ENCODE measurements at regions not wholly inside any gene's neighbourhood (a gene's known extent, or its start where the extent isn't known, plus 50 kb on each side); places are given as distances from the start of the nearest gene placed in this dataset.

GRCh38 chr1:90537606-90538362, 179.3 kb downstream of the BARHL2 start:
- no peaks in the 10 kb centered on the region for H3K36me3 Mint-ChIP-seq
- DNase-seq (ENCODE audit: low spot score) = no peak
- no peak overlapping the region for H3K4me3 Mint-ChIP-seq
- ChIA-PET CTCF (interaction anchor here (0.8 to 1.0 kb wide), 2 partner anchors 13 to 103 kb away, joined by 3 read pairs; no protein-coding TSS in a partner anchor), POLR2A (interaction anchor here (0.5 kb wide), 1 partner anchor 1606 kb away, joined by 3 read pairs; no protein-coding TSS in a partner anchor)
- peak; percentile 41; the same call in 1 of the 2 replicates for ATAC-seq
- no peak overlapping the region for H3K27ac Mint-ChIP-seq
- H3K4me1 Mint-ChIP-seq = peaks cover 28% of the 10 kb centered on the region
- no peaks in the 10 kb centered on the region; the same call in 1 of the 2 replicates for H3K27me3 Mint-ChIP-seq (ENCODE audit: low read depth)
- no peaks in the 10 kb centered on the region for H3K9me3 Mint-ChIP-seq
- TF ChIP-seq MYBL2 (CRISPR knock-in tag; IDR thresholded peaks at IDR 0.05) (no peak), CREM (CRISPR knock-in tag; IDR thresholded peaks at IDR 0.05) (no peak), SOX15 (CRISPR knock-in tag; IDR thresholded peaks at IDR 0.05) (no peak), OVOL2 (CRISPR knock-in tag; IDR thresholded peaks at IDR 0.05; ENCODE audit: borderline replicate concordance) (no peak), JUN (CRISPR knock-in tag; IDR thresholded peaks at IDR 0.05) (no peak), EMX1 (CRISPR knock-in tag; IDR thresholded peaks at IDR 0.05) (no peak), E2F4 (CRISPR knock-in tag; IDR thresholded peaks at IDR 0.05; ENCODE audit: borderline replicate concordance, low read depth) (no peak)
- TF ChIP-seq, protein P1, sequence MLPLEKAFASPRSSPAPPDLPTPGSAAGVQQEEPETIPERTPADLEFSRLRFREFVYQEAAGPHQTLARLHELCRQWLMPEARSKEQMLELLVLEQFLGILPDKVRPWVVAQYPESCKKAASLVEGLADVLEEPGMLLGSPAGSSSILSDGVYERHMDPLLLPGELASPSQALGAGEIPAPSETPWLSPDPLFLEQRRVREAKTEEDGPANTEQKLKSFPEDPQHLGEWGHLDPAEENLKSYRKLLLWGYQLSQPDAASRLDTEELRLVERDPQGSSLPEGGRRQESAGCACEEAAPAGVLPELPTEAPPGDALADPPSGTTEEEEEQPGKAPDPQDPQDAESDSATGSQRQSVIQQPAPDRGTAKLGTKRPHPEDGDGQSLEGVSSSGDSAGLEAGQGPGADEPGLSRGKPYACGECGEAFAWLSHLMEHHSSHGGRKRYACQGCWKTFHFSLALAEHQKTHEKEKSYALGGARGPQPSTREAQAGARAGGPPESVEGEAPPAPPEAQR (CRISPR knock-in tag; IDR thresholded peaks at IDR 0.05) = no peak
- TF ChIP-seq, protein P2, sequence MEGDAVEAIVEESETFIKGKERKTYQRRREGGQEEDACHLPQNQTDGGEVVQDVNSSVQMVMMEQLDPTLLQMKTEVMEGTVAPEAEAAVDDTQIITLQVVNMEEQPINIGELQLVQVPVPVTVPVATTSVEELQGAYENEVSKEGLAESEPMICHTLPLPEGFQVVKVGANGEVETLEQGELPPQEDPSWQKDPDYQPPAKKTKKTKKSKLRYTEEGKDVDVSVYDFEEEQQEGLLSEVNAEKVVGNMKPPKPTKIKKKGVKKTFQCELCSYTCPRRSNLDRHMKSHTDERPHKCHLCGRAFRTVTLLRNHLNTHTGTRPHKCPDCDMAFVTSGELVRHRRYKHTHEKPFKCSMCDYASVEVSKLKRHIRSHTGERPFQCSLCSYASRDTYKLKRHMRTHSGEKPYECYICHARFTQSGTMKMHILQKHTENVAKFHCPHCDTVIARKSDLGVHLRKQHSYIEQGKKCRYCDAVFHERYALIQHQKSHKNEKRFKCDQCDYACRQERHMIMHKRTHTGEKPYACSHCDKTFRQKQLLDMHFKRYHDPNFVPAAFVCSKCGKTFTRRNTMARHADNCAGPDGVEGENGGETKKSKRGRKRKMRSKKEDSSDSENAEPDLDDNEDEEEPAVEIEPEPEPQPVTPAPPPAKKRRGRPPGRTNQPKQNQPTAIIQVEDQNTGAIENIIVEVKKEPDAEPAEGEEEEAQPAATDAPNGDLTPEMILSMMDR (IDR thresholded peaks at IDR 0.05) = no peak
- TF ChIP-seq, protein P3, sequence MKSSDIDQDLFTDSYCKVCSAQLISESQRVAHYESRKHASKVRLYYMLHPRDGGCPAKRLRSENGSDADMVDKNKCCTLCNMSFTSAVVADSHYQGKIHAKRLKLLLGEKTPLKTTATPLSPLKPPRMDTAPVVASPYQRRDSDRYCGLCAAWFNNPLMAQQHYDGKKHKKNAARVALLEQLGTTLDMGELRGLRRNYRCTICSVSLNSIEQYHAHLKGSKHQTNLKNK (CRISPR knock-in tag; IDR thresholded peaks at IDR 0.05) = no peak

DNA sequence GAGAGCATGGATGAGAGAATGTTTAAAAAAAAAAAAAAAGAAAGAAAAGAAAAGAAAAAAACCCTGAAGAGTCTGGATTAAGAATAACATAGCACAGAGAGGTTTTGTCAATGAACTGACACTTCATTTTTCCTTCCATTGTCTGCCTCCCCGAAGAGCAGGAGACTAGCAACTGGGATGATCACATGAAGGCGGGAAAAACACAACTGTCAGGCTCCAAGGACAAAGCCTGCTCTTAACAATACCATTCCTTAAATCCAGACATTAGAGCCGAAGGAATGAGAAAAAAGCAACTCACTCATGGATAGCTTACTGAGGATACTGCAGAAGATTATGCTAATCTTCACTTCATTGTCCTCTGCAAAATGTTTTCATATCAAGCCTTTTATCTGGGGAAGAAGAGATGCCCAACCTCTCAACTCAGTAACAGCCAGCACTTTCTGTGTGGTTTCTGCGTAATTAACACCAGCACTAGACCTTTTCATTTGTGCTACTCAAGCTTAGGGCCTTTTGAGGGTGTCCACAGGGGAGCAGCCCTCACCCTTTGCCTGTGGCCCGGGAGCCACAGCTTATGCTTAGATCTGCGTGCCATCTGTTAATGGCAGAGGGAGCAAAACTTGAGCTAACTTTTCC, 182.3 kb downstream of the BARHL2 start:
- Mint-ChIP-seq H3K27me3 (ENCODE audit: low read depth) (no peaks in the 10 kb centered on the region; the same call in 1 of the 2 replicates), H3K9me3 (no peaks in the 10 kb centered on the region), H3K36me3 (no peaks in the 10 kb centered on the region), H3K4me1 (peaks cover 28% of the 10 kb centered on the region), H3K27ac (0 out of 2 replicates have a peak overlapping the region, but pooled peaks have one; percentile 66), H3K4me3 (no peak overlapping the region)
- no peak for TF ChIP-seq ZNF232 (CRISPR knock-in tag; IDR thresholded peaks at IDR 0.05)
- no peak for TF ChIP-seq ZNF263 (CRISPR knock-in tag; IDR thresholded peaks at IDR 0.05; ENCODE audit: low read depth)
- TF ChIP-seq, protein P1 (CRISPR knock-in tag; IDR thresholded peaks at IDR 0.05) = no peak
- TF ChIP-seq SOX15 (CRISPR knock-in tag; IDR thresholded peaks at IDR 0.05) = no peak
- TF ChIP-seq GABPB1 (CRISPR knock-in tag; IDR thresholded peaks at IDR 0.05) = no peak
- TF ChIP-seq ZNF219 (CRISPR knock-in tag; IDR thresholded peaks at IDR 0.05; ENCODE audit: borderline replicate concordance) = no peak
- TF ChIP-seq HMGXB4 (CRISPR knock-in tag; IDR thresholded peaks at IDR 0.05) = no peak
- TF ChIP-seq ZNF138 (CRISPR knock-in tag; conservative IDR thresholded peaks at IDR 0.05) = no peak
- no peak for TF ChIP-seq ZNF416 (CRISPR knock-in tag; IDR thresholded peaks at IDR 0.05)
- TF ChIP-seq MAX (CRISPR knock-in tag; IDR thresholded peaks at IDR 0.05) = no peak
- TF ChIP-seq, protein P3 (CRISPR knock-in tag; IDR thresholded peaks at IDR 0.05) = no peak
- TF ChIP-seq STAT6 (CRISPR knock-in tag; conservative IDR thresholded peaks at IDR 0.05; ENCODE audit: low read depth) = no peak
- TF ChIP-seq PRRX2 (CRISPR knock-in tag; IDR thresholded peaks at IDR 0.05) = no peak
- POLR2A ChIA-PET = interaction anchor here (1.1 kb wide), 1 partner anchor 11 kb away, joined by 3 read pairs; no protein-coding TSS in a partner anchor
- CTCF ChIA-PET = interaction anchor here (1.0 to 3.0 kb wide), 5 partner anchors 10 to 402 kb away, joined by 3 to 8 read pairs (median 4); no protein-coding TSS in a partner anchor
- ATAC-seq (peak; percentile 86), DNase-seq (ENCODE audit: low spot score) (no peak)

Data from WTC11 (cell line).